HEK293 (cell line): ENCODE measurements at regions not wholly inside any gene's neighbourhood (a gene's known extent, or its start where the extent isn't known, plus 50 kb on each side); places are given as distances from the start of the nearest gene placed in this dataset.

Experiments
- CTCF ChIA-PET: fragments of 350-600 bp; formaldehyde crosslinking; extraction: SDS; loops from one replicate; lab custom pipeline; 2021; ENCODE audit warnings: antibody characterized with exemption; lab: Yijun Ruan, JAX
- POLR2A ChIA-PET: fragments of 300-600 bp; formaldehyde crosslinking; extraction: SDS; loops from one replicate; lab custom pipeline; 2020; ENCODE audit warnings: antibody characterized with exemption, inconsistent platforms; lab: Yijun Ruan, JAX
- H3K27ac ChIP-seq: fragments of 200-500 bp; sonication (Bioruptor generic); 2 replicates; pipeline ENCODE4 v1.5.1; 2014; ENCODE audit warnings: low read depth, low read length, control low read depth, inconsistent platforms; ENCODE audit errors: extremely low read depth
- H3K36me3 ChIP-seq, 2 experiments: fragments of 200-500 bp in 1 of 2; sonication (Bioruptor generic) in 1 of 2; 1 replicate in 1 of 2; 2 replicates in 1 of 2; pipeline ENCODE4 v1.5.1; 2014 to 2017; ENCODE audit warnings: inconsistent platforms in 2 of 2, low read length in 2 of 2; ENCODE audit not compliant: control insufficient read depth in 2 of 2, insufficient read depth in 1 of 2
- H3K4me1 ChIP-seq: fragments of 200-500 bp; sonication (Bioruptor generic); 2 replicates; pipeline ENCODE4 v1.5.1; 2014; ENCODE audit warnings: mild to moderate bottlenecking, low read length, inconsistent platforms; ENCODE audit not compliant: control insufficient read depth, insufficient read depth
- H3K4me3 ChIP-seq: 2 replicates; pipeline ENCODE4 v1.5.1; 2011; ENCODE audit warnings: low read depth, mild to moderate bottlenecking, control low read depth, low read length, moderate library complexity
- H3K9me3 ChIP-seq: fragments of 200-500 bp; sonication (Bioruptor generic); 2 replicates; pipeline ENCODE4 v1.5.1; 2014; ENCODE audit warnings: low read depth, low read length, inconsistent platforms; ENCODE audit not compliant: control insufficient read depth, insufficient read depth
- GFI1B ChIP-seq: fragments of 450-650 bp; formaldehyde crosslinking; IDR thresholded peaks from 2 replicates; pipeline ENCODE4 v1.5.1; 2016; ENCODE audit warnings: missing biosample characterization, missing genetic modification characterization
- HOXA7 ChIP-seq: sonication (generic); formaldehyde crosslinking; IDR thresholded peaks from 2 replicates; pipeline ENCODE4 v1.8.1; 2022; ENCODE audit warnings: missing genetic modification reagents, borderline replicate concordance
- HOXC10 ChIP-seq: sonication (generic); formaldehyde crosslinking; IDR thresholded peaks from 2 replicates; pipeline ENCODE4 v1.8.1; 2023; ENCODE audit warnings: mild to moderate bottlenecking, missing genetic modification reagents
- MEIS1 ChIP-seq: sonication (generic); formaldehyde crosslinking; IDR thresholded peaks from 2 replicates; pipeline ENCODE4 v1.8.1; 2022; ENCODE audit warnings: missing genetic modification reagents, mild to moderate bottlenecking, borderline replicate concordance
- ZEB2 ChIP-seq: fragments of 450-650 bp; formaldehyde crosslinking; IDR thresholded peaks from 2 replicates; pipeline ENCODE4 v1.5.1; 2016; ENCODE audit warnings: missing biosample characterization, missing genetic modification characterization
- ZFP41 ChIP-seq: fragments of 450-650 bp; formaldehyde crosslinking; IDR thresholded peaks from 2 replicates; pipeline ENCODE4 v1.5.1; 2016; ENCODE audit warnings: missing biosample characterization, missing genetic modification characterization, borderline replicate concordance
- ZIC2 ChIP-seq: fragments of 450-650 bp; formaldehyde crosslinking; IDR thresholded peaks from 2 replicates; pipeline ENCODE4 v1.5.1; 2016; ENCODE audit warnings: missing biosample characterization, missing genetic modification characterization
- ZNF121 ChIP-seq: fragments of 450-650 bp; formaldehyde crosslinking; IDR thresholded peaks from 2 replicates; pipeline ENCODE4 v1.5.1; 2016; ENCODE audit warnings: missing biosample characterization, missing genetic modification characterization
- ZNF214 ChIP-seq: fragments of 450-650 bp; formaldehyde crosslinking; IDR thresholded peaks from 2 replicates; pipeline ENCODE4 v1.5.1; 2017; ENCODE audit warnings: missing biosample characterization, mild to moderate bottlenecking, missing genetic modification characterization, borderline replicate concordance
- ZNF221 ChIP-seq: fragments of 450-650 bp; formaldehyde crosslinking; IDR thresholded peaks from 2 replicates; pipeline ENCODE4 v1.5.1; 2017; ENCODE audit warnings: missing biosample characterization, missing genetic modification characterization, borderline replicate concordance
- ZNF223 ChIP-seq: fragments of 450-650 bp; formaldehyde crosslinking; IDR thresholded peaks from 2 replicates; pipeline ENCODE4 v1.5.1; 2016; ENCODE audit warnings: missing biosample characterization, missing genetic modification characterization
- ZNF266 ChIP-seq: fragments of 450-650 bp; formaldehyde crosslinking; IDR thresholded peaks from 2 replicates; pipeline ENCODE4 v1.5.1; 2016; ENCODE audit warnings: missing biosample characterization, missing genetic modification characterization, low read depth
- ZNF292 ChIP-seq: fragments of 450-650 bp; formaldehyde crosslinking; IDR thresholded peaks from 2 replicates; pipeline ENCODE4 v1.5.1; 2016; ENCODE audit warnings: low read depth, missing biosample characterization, missing genetic modification characterization, borderline replicate concordance
- ZNF354C ChIP-seq: fragments of 450-650 bp; formaldehyde crosslinking; IDR thresholded peaks from 2 replicates; pipeline ENCODE4 v1.5.1; 2016; ENCODE audit warnings: missing biosample characterization, missing genetic modification characterization, low read depth, borderline replicate concordance
- ZNF394 ChIP-seq: fragments of 450-650 bp; formaldehyde crosslinking; IDR thresholded peaks from 2 replicates; pipeline ENCODE4 v1.5.1; 2016; ENCODE audit warnings: missing biosample characterization, missing genetic modification characterization, mild to moderate bottlenecking, moderate library complexity, borderline replicate concordance
- ZNF426 ChIP-seq: fragments of 450-650 bp; formaldehyde crosslinking; IDR thresholded peaks from 2 replicates; pipeline ENCODE4 v1.5.1; 2017; ENCODE audit warnings: missing biosample characterization, missing genetic modification characterization, mild to moderate bottlenecking, inconsistent platforms, moderate library complexity
- ZNF549 ChIP-seq: fragments of 450-650 bp; IDR thresholded peaks from 2 replicates; pipeline ENCODE4 v1.5.1; 2018; ENCODE audit warnings: missing biosample characterization, missing genetic modification characterization, mild to moderate bottlenecking, inconsistent platforms, moderate library complexity
- ZNF654 ChIP-seq: fragments of 450-650 bp; formaldehyde crosslinking; IDR thresholded peaks from 2 replicates; pipeline ENCODE4 v1.5.1; 2016; ENCODE audit warnings: low read depth, missing biosample characterization, missing genetic modification characterization
- TF ChIP-seq, protein P1 (sequence below): fragments of 450-650 bp; formaldehyde crosslinking; IDR thresholded peaks from 2 replicates; pipeline ENCODE4 v1.5.1; 2016; ENCODE audit warnings: missing biosample characterization, missing genetic modification characterization
- TF ChIP-seq, protein P2 (sequence below): fragments of 450-650 bp; formaldehyde crosslinking; IDR thresholded peaks from 2 replicates; pipeline ENCODE4 v1.5.1; 2016; ENCODE audit warnings: missing biosample characterization, missing genetic modification characterization
- TF ChIP-seq, protein P3 (sequence below): fragments of 450-650 bp; IDR thresholded peaks from 2 replicates; pipeline ENCODE4 v1.5.1; 2018; ENCODE audit warnings: missing biosample characterization, mild to moderate bottlenecking, missing genetic modification characterization
- TF ChIP-seq, protein P4 (sequence below): fragments of 450-650 bp; formaldehyde crosslinking; IDR thresholded peaks from 2 replicates; pipeline ENCODE4 v1.5.1; 2016; ENCODE audit warnings: missing biosample characterization, missing genetic modification characterization
- TF ChIP-seq, protein P5 (sequence below): fragments of 450-650 bp; formaldehyde crosslinking; IDR thresholded peaks from 2 replicates; pipeline ENCODE4 v1.5.1; 2016; ENCODE audit warnings: missing biosample characterization, missing genetic modification characterization
- TF ChIP-seq, protein P6 (sequence below): fragments of 450-650 bp; formaldehyde crosslinking; IDR thresholded peaks from 2 replicates; pipeline ENCODE4 v1.5.1; 2016; ENCODE audit warnings: missing biosample characterization, missing genetic modification characterization

DNA sequence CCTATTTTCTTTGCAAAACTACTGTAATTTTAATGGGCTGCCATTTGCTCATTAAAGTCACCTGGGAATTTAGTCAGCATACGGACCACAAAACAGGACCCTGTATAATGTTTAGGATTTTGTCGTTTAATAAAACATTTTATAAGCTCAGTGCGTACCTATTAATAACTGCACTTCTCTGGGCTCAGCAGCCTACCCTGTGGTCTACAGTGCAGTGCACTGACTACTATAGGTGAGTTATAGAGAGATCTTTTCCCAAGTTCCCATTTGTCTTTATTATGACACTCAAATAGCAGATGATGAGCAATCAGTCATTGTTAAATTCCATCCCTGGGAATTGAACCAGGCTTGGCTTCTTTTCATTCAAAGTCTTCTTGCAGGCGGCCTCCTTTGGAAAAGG, 433.4 kb upstream of the NFE2L3 start:
- H3K4me3 ChIP-seq: no peak overlapping the region
- TF ChIP-seq ZNF394 (tag by site-specific recombination) (no peak), ZNF354C (tag by site-specific recombination) (no peak), ZIC2 (tag by site-specific recombination) (no peak), ZNF266 (tag by site-specific recombination) (no peak), ZNF121 (no peak), ZFP41 (tag by site-specific recombination) (no peak), ZNF654 (tag by site-specific recombination) (no peak), ZNF221 (tag by site-specific recombination) (no peak), ZEB2 (no peak), ZNF223 (no peak), ZNF214 (no peak), HOXA7 (no peak), ZNF292 (tag by site-specific recombination) (no peak)
- TF ChIP-seq, protein P1, sequence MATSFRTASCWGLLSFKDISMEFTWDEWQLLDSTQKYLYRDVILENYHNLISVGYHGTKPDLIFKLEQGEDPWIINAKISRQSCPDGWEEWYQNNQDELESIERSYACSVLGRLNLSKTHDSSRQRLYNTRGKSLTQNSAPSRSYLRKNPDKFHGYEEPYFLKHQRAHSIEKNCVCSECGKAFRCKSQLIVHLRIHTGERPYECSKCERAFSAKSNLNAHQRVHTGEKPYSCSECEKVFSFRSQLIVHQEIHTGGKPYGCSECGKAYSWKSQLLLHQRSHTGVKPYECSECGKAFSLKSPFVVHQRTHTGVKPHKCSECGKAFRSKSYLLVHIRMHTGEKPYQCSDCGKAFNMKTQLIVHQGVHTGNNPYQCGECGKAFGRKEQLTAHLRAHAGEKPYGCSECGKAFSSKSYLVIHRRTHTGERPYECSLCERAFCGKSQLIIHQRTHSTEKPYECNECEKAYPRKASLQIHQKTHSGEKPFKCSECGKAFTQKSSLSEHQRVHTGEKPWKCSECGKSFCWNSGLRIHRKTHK (tag by site-specific recombination): no peak
- TF ChIP-seq, protein P2, sequence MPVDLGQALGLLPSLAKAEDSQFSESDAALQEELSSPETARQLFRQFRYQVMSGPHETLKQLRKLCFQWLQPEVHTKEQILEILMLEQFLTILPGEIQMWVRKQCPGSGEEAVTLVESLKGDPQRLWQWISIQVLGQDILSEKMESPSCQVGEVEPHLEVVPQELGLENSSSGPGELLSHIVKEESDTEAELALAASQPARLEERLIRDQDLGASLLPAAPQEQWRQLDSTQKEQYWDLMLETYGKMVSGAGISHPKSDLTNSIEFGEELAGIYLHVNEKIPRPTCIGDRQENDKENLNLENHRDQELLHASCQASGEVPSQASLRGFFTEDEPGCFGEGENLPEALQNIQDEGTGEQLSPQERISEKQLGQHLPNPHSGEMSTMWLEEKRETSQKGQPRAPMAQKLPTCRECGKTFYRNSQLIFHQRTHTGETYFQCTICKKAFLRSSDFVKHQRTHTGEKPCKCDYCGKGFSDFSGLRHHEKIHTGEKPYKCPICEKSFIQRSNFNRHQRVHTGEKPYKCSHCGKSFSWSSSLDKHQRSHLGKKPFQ (tag by site-specific recombination): no peak
- TF ChIP-seq, protein P3, sequence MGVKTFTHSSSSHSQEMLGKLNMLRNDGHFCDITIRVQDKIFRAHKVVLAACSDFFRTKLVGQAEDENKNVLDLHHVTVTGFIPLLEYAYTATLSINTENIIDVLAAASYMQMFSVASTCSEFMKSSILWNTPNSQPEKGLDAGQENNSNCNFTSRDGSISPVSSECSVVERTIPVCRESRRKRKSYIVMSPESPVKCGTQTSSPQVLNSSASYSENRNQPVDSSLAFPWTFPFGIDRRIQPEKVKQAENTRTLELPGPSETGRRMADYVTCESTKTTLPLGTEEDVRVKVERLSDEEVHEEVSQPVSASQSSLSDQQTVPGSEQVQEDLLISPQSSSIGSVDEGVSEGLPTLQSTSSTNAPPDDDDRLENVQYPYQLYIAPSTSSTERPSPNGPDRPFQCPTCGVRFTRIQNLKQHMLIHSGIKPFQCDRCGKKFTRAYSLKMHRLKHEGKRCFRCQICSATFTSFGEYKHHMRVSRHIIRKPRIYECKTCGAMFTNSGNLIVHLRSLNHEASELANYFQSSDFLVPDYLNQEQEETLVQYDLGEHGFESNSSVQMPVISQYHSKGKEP (tag by site-specific recombination): no peak
- H3K9me3 ChIP-seq: no peaks in the 10 kb centered on the region
- H3K27ac ChIP-seq: no peak overlapping the region
- POLR2A ChIA-PET: no interaction called here
- no peaks in the 10 kb centered on the region for H3K36me3 ChIP-seq
- CTCF ChIA-PET: interaction anchor here (0.5 to 0.7 kb wide), 2 partner anchors 72 to 136 kb away, joined by 3 read pairs; no protein-coding TSS in a partner anchor
- H3K4me1 ChIP-seq: no peaks in the 10 kb centered on the region

DNA sequence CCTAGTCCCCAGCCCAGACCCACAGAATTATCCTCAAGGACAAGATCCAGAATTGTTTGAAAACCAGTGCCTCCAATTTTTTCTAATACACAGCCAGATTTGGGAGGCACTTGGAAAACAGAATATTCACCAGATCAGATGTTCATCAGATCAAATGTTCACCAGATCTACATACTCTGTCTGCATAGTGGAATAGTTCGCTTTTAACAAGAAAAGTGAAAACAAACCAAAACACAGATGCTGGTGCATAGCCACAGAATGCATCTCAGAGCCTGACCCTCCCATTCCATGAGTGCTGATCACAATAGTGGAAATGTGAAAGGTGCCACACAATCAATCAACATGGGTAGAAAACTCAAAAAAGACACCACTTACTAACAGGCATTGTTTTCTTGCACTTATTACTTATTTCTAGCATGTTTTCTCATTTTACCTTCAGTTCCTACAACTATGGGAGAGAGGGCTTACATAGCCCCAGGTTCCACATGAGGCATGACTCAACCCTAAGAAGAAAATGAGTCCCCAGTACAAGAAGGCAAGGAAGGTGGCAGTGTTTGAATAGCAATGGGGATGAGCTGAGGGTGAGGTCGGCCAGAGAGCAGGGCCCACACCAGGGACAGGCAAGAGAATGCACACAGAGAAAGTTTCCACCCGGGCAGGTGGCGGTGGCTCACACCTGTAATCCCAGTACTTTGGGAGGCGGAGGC, 432.7 kb upstream of the NFE2L3 start:
- H3K4me3 ChIP-seq: no peak overlapping the region
- H3K9me3 ChIP-seq: no peaks in the 10 kb centered on the region
- H3K27ac ChIP-seq: no peak overlapping the region
- H3K4me1 ChIP-seq: no peaks in the 10 kb centered on the region
- POLR2A ChIA-PET: no interaction called here
- no peaks in the 10 kb centered on the region for H3K36me3 ChIP-seq
- CTCF ChIA-PET: no interaction called here
- TF ChIP-seq ZNF426 (tag by site-specific recombination) (no peak), HOXC10 (CRISPR knock-in tag) (no peak), ZNF221 (tag by site-specific recombination) (no peak), MEIS1 (no peak), ZNF549 (tag by site-specific recombination) (no peak), GFI1B (tag by site-specific recombination) (no peak)
- TF ChIP-seq, protein P4, sequence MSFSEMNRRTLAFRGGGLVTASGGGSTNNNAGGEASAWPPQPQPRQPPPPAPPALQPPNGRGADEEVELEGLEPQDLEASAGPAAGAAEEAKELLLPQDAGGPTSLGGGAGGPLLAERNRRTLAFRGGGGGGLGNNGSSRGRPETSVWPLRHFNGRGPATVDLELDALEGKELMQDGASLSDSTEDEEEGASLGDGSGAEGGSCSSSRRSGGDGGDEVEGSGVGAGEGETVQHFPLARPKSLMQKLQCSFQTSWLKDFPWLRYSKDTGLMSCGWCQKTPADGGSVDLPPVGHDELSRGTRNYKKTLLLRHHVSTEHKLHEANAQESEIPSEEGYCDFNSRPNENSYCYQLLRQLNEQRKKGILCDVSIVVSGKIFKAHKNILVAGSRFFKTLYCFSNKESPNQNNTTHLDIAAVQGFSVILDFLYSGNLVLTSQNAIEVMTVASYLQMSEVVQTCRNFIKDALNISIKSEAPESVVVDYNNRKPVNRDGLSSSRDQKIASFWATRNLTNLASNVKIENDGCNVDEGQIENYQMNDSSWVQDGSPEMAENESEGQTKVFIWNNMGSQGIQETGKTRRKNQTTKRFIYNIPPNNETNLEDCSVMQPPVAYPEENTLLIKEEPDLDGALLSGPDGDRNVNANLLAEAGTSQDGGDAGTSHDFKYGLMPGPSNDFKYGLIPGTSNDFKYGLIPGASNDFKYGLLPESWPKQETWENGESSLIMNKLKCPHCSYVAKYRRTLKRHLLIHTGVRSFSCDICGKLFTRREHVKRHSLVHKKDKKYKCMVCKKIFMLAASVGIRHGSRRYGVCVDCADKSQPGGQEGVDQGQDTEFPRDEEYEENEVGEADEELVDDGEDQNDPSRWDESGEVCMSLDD (tag by site-specific recombination): no peak
- TF ChIP-seq, protein P5, sequence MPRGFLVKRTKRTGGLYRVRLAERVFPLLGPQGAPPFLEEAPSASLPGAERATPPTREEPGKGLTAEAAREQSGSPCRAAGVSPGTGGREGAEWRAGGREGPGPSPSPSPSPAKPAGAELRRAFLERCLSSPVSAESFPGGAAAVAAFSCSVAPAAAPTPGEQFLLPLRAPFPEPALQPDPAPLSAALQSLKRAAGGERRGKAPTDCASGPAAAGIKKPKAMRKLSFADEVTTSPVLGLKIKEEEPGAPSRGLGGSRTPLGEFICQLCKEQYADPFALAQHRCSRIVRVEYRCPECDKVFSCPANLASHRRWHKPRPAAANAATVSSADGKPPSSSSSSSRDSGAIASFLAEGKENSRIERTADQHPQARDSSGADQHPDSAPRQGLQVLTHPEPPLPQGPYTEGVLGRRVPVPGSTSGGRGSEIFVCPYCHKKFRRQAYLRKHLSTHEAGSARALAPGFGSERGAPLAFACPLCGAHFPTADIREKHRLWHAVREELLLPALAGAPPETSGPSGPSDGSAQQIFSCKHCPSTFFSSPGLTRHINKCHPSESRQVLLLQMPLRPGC (tag by site-specific recombination): no peak
- TF ChIP-seq, protein P6, sequence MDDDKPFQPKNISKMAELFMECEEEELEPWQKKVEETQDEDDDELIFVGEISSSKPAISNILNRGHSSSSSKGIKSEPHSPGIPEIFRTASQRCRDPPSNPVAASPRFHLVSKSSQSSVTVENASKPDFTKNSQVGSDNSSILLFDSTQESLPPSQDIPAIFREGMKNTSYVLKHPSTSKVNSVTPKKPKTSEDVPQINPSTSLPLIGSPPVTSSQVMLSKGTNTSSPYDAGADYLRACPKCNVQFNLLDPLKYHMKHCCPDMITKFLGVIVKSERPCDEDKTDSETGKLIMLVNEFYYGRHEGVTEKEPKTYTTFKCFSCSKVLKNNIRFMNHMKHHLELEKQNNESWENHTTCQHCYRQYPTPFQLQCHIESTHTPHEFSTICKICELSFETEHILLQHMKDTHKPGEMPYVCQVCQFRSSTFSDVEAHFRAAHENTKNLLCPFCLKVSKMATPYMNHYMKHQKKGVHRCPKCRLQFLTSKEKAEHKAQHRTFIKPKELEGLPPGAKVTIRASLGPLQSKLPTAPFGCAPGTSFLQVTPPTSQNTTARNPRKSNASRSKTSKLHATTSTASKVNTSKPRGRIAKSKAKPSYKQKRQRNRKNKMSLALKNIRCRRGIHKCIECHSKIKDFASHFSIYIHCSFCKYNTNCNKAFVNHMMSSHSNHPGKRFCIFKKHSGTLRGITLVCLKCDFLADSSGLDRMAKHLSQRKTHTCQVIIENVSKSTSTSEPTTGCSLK: no peak
